HG02885 (cell line): ENCODE measurements at regions not wholly inside any gene's neighbourhood (a gene's known extent, or its start where the extent isn't known, plus 50 kb on each side); places are given as distances from the start of the nearest gene placed in this dataset.
"Not testable (repeated sequence)": the region's sequence is repeated elsewhere in the genome, so short reads cannot be mapped to it uniquely, and the experiment has no call there.

Source experiments
- ATAC-seq: cut with Tn5 transposase; IDR thresholded peaks from one replicate; pipeline ENCODE4 v1.9.1; 2021; ENCODE audit warnings: mild to moderate bottlenecking; ENCODE audit not compliant: unreplicated experiment, poor library complexity

- no peak for ATAC-seq
Measured at GRCh38 chr6:168841609-168842278, 400.8 kb downstream of the SMOC2 start.

DNA sequence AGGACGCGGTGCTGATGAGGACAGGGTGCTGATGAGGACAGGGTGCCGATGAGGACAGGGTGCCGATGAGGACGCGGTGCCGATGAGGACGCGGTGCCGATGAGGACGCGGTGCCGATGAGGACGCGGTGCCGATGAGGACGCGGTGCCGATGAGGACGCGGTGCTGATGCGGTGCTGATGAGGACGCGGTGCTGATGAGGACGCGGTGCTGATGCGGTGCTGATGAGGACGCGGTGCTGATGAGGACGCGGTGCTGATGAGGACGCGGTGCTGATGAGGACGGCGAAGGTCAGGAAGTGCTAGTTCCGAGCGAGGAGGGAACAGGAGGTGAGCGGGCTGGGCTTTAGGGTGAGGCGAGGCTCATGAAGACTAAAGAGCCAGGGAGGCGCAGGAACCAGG lies 399.9 kb downstream of the SMOC2 start:
- ATAC-seq = not testable (repeated sequence)

DNA sequence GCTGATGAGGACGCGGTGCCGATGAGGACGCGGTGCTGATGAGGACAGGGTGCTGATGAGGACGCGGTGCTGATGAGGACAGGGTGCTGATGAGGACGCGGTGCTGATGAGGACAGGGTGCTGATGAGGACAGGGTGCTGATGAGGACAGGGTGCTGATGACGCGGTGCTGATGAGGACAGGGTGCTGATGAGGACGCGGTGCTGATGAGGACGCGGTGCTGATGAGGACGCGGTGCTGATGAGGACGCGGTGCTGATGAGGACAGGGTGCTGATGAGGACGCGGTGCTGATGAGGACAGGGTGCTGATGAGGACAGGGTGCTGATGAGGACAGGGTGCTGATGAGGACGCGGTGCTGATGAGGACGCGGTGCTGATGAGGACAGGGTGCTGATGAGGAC lies 399.3 kb downstream of the SMOC2 start:
- ATAC-seq = not testable (repeated sequence)

DNA sequence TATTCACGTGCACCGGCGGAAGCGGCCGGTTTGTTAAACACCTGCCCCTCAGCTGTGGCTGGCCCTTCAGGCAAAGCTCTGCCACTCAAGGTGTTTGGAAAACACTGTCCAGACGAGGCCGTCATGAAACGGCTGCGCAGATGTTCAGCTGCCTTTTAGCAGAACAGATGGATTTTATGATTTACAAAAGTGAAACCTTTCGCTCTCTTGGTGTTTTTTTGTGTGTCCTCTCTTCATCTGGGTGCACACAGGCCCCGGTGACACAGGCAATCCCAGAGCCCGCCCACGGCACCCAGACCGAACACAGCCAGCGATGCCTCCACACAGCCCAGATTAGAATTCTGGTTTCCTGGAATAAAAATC lies 397.0 kb downstream of the SMOC2 start:
- ATAC-seq = no peak

DNA sequence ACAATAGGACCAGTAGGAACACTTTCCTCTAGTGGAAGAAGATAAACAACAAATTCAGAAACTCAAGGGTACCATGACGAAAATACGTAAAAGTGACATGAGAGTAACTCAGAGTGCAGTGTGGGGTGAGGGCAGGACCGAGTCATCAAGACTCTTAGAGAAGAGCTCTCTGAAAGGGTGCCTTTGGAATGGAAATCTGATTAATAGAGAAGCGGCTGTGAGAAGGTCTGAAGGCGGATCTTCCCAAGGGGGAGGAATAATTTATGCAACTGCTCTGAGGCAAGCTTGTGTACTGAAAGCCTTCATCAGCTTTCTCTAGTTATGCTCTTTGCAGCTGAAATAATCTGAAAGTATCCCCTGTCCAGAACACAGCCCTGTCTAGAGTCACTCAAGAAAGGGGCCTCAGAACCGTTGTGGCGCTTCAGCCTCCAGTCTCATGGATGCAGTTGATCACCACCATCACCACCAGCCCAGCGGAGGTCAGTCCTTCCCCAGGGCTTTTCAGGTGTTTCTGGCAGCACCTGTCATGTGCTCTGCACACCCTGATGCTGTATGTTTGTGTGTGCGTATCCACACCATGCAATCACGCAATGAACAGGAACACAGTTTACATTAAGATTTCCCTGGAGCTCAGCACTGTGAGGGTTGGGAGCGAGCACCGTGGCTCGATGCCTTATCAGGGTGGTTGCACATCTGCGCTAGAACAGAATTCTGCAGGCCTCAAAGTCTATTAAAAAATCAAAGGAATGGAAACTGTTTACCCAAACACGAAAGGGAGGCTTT lies 396.5 kb downstream of the SMOC2 start:
- ATAC-seq = no peak

DNA sequence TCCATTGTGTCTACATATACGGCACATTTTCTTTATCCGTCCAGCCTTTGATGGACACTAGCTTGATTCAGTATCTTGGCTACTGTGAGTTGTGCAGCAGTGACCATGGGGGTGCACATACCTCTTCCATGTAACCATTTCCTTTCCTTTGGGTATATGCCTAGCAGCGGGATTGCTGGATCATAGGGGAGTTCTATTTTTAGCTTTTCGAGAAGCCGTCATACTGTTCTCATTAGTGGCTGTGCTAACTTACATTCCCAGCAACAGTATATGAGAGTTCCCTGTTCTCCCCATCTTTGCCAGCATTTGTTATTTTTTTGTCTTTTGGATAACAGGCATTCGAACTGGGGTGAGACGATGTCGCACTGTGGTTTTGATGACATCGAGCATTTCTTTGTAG lies 395.0 kb downstream of the SMOC2 start:
- no peak for ATAC-seq

GRCh38 chr6:168834801-168835200 lies 393.8 kb downstream of the SMOC2 start:
- ATAC-seq = no peak

- no peak for ATAC-seq
Measured at GRCh38 chr6:168834042-168834587, 393.1 kb downstream of the SMOC2 start.

GRCh38 chr6:168828800-168829199 lies 387.8 kb downstream of the SMOC2 start:
- ATAC-seq = no peak

- no peak for ATAC-seq
Measured at GRCh38 chr6:168828035-168828434, 387.1 kb downstream of the SMOC2 start.

- no peak for ATAC-seq
Measured at GRCh38 chr6:168827586-168827871, 386.5 kb downstream of the SMOC2 start.

- ATAC-seq = no peak
Measured at GRCh38 chr6:168826726-168827585, 386.0 kb downstream of the SMOC2 start.

- ATAC-seq = no peak
Measured at GRCh38 chr6:168826078-168826390, 385.1 kb downstream of the SMOC2 start.

DNA sequence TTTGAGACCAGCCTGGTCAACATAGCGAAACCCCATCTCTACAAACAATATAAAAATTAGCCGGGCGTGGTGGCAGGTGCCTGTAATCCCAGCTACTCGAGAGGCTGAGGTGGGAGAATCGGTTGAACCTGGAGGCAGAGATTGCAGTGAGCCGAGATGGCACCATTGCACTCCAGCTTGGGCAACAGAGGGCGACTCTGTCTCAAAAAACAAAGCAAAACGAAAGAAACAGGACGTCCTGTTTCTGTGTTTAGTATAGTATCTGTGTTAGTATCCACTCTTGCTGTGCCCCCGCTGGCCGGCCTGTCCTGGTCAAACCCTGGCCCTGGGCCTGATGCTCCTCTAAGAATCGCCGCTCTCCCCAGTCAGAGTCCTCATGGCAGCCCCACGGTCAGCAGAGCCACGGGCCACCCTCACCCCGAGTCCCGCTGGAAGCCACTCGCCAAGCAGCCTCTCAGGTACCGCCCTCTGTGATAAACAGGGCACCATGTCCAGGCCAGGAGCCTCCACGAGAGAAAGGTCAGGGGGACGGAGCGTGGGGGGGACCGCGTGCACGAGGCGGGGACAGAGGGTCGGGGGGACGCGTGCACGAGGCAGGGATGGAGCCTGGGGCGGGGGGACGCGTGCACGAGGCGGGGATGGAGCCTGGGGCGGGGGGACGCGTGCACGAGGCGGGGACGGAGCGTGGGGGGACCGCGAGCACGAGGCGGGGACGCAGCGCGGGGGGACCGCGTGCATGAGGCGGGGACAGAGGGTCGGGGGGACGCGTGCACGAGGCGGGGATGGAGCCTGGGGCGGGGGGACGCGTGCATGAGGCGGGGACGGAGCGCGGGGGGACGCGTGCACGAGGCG lies 384.5 kb downstream of the SMOC2 start:
- ATAC-seq = no peak

- no peak for ATAC-seq
Measured at GRCh38 chr6:168823397-168824212, 382.6 kb downstream of the SMOC2 start.

DNA sequence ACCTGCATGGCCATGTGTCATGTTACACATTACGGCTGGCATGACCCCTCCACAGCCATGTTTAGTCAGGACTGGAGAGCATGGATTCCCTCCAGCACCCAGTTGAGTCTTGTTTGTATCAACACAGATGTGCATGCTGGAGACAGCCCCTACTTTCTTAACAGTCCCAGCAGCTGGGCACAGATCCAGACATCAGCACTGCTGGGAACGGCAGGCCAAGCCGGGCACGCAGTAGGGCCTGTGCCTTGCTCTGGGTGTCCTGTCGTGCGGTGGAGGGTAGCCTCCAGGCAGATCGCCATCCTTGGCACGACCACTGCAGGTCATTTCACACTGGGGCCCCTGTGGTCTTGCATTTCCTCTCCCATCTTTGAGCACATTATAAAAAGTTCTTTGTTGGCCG lies 381.4 kb downstream of the SMOC2 start:
- ATAC-seq = no peak

GRCh38 chr6:168819546-168819945 lies 378.6 kb downstream of the SMOC2 start:
- ATAC-seq = no peak

- ATAC-seq = no peak
Measured at GRCh38 chr6:168817558-168818159, 376.7 kb downstream of the SMOC2 start.

DNA sequence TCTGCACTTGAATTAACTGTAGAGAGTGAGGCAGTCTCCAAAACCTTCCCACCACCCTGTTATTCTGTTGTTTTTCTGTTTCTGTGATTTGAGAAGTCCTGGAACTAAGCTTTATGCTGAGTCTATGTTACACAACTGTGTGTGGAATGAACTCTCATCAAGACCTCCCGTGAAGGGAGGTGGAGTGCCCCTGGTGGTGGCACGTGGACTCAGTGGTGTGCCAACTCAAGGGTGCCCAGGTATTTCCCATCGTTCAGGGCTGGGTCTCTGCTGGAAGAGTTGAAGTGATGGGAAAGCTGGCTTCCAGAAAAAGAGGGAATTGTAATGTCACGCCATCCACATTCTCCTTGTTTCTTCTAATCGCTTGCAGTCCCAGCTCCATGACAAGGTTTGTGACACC lies 374.2 kb downstream of the SMOC2 start:
- ATAC-seq = no peak
